Body of pancreas (tissue), 4 donors: ENCODE measurements at regions not wholly inside any gene's neighbourhood (a gene's known extent, or its start where the extent isn't known, plus 50 kb on each side); places are given as distances from the start of the nearest gene placed in this dataset.

Experiments used
- CTCF ChIP-seq, 7 experiments: fragments of 450-650 bp in 4 of 7; fragments of 200-600 bp in 3 of 7; sonication (generic) in 3 of 7; IDR thresholded peaks; one replicate each; pipeline ENCODE4 v1.5.1; 2016 to 2019; ENCODE audit warnings: antibody characterized with exemption in 7 of 7
- POLR2A ChIP-seq, 3 donors: fragments of 450-650 bp; IDR thresholded peaks; one replicate each; pipeline ENCODE4 v1.6.1; 2016; ENCODE audit warnings: antibody characterized with exemption in 3 of 3, mild to moderate bottlenecking in 2 of 3

- TF ChIP-seq CTCF (IDR thresholded peaks at IDR 0.05) (no peak), POLR2A (IDR thresholded peaks at IDR 0.05) (no peak)
Observed at GRCh38 chr17:34141590-34141989, 113.5 kb upstream of the CCL2 start.
